Breast epithelium (tissue), 4 donors: ENCODE measurements at regions not wholly inside any gene's neighbourhood (a gene's known extent, or its start where the extent isn't known, plus 50 kb on each side); places are given as distances from the start of the nearest gene placed in this dataset.

Experiments used
- DNase-seq, 2 donors: peaks; one replicate each; pipeline ENCODE4 v3.0.0-alpha.2; 2019; ENCODE audit warnings: low spot score in 2 of 2
- H3K27ac ChIP-seq, 2 donors: fragments of 200-600 bp; sonication (generic) in 1 of 2; one replicate each; pipeline ENCODE4 v1.5.1; 2016 to 2019; ENCODE audit warnings: mild to moderate bottlenecking in 1 of 2
- H3K27me3 ChIP-seq, 2 donors: fragments of 200-600 bp; sonication (generic) in 1 of 2; one replicate each; pipeline versions ENCODE4 v1.5.1 to v1.6.0; 2017 to 2019; ENCODE audit warnings: control low read depth in 1 of 2, mild to moderate bottlenecking in 1 of 2
- H3K36me3 ChIP-seq: fragments of 200-600 bp; one replicate; pipeline ENCODE4 v1.5.1; 2019
- H3K4me1 ChIP-seq, 2 donors: fragments of 200-600 bp; sonication (generic); one replicate each; pipeline ENCODE4 v1.5.1; 2016 to 2019; ENCODE audit warnings: control low read depth in 1 of 2
- H3K4me3 ChIP-seq, 3 donors: fragments of 200-600 bp; sonication (generic); 1 replicate in 2 of 3; 2 replicates in 1 of 3; pipeline ENCODE4 v1.5.1; 2016 to 2019; ENCODE audit warnings: mild to moderate bottlenecking in 3 of 3, moderate library complexity in 2 of 3
- H3K9me3 ChIP-seq, 2 donors: fragments of 200-600 bp; sonication (generic) in 1 of 2; one replicate each; pipeline ENCODE4 v1.5.1; 2016 to 2019; ENCODE audit warnings: control low read depth in 1 of 2
- CTCF ChIP-seq, 3 donors: fragments of 450-650 bp; IDR thresholded peaks; one replicate each; pipeline ENCODE4 v1.5.1; 2016 to 2017; ENCODE audit warnings: antibody characterized with exemption in 3 of 3, mild to moderate bottlenecking in 3 of 3, moderate library complexity in 3 of 3
- POLR2A ChIP-seq: fragments of 450-650 bp; IDR thresholded peaks from one replicate; pipeline ENCODE4 v1.6.1; 2016; ENCODE audit warnings: antibody characterized with exemption, mild to moderate bottlenecking, moderate library complexity
- POLR2AphosphoS5 ChIP-seq, 3 donors: sonication (generic); formaldehyde crosslinking; IDR thresholded peaks; one replicate each; pipeline ENCODE4 v1.6.1; 2017; ENCODE audit warnings: antibody characterized with exemption in 3 of 3
- intact Hi-C: fragments of 100-400 bp; cut with DNase I; formaldehyde crosslinking; loops from one replicate; pipeline ENCODE4 v1.15.1; 2023; ENCODE audit warnings: low total_unique reads

GRCh38 chr22:49523374-49524008, 304.2 kb downstream of the BRD1 start:
- TF ChIP-seq CTCF (IDR thresholded peaks at IDR 0.05) (no peak), POLR2AphosphoS5 (IDR thresholded peaks at IDR 0.05) (no peak), POLR2A (no peak)
- DNase-seq = peak in 1 of 2 donors; percentile 25
- Histone ChIP-seq H3K36me3 (no peaks in the 10 kb centered on the region), H3K27ac (no peak overlapping the region), H3K9me3 (peaks cover 0 to 9% of the 10 kb centered on the region in 2 donors), H3K4me1 (no peaks in the 10 kb centered on the region), H3K27me3 (peaks cover 0 to 48% of the 10 kb centered on the region in 2 donors), H3K4me3 (no peak overlapping the region)
- intact Hi-C loops = no loop called here

GRCh38 chr22:49522582-49523373, 304.9 kb downstream of the BRD1 start:
- intact Hi-C loops = no loop called here
- H3K27me3 ChIP-seq = peaks cover 0 to 53% of the 10 kb centered on the region in 2 donors
- H3K36me3 ChIP-seq = no peaks in the 10 kb centered on the region
- H3K4me3 ChIP-seq = no peak overlapping the region
- peaks cover 0 to 9% of the 10 kb centered on the region in 2 donors for H3K9me3 ChIP-seq
- no peak for DNase-seq
- TF ChIP-seq POLR2A (no peak), POLR2AphosphoS5 (IDR thresholded peaks at IDR 0.05) (no peak), CTCF (IDR thresholded peaks at IDR 0.05) (no peak)
- no peak overlapping the region for H3K27ac ChIP-seq
- H3K4me1 ChIP-seq = no peaks in the 10 kb centered on the region

- DNase-seq = no peak
- peaks cover 0 to 9% of the 10 kb centered on the region in 2 donors for H3K9me3 ChIP-seq
- no peak overlapping the region for H3K4me3 ChIP-seq
- H3K27me3 ChIP-seq = peaks cover 0 to 59% of the 10 kb centered on the region in 2 donors
- no peak for TF ChIP-seq CTCF (IDR thresholded peaks at IDR 0.05)
- TF ChIP-seq POLR2AphosphoS5 (IDR thresholded peaks at IDR 0.05) = no peak
- TF ChIP-seq POLR2A = no peak
- no peaks in the 10 kb centered on the region for H3K36me3 ChIP-seq
- H3K27ac ChIP-seq = no peak overlapping the region
- no peaks in the 10 kb centered on the region for H3K4me1 ChIP-seq
- intact Hi-C loops = no loop called here
Measured at GRCh38 chr22:49521787-49522224, 305.9 kb downstream of the BRD1 start.

GRCh38 chr22:49519117-49519737, 308.4 kb downstream of the BRD1 start:
- Histone ChIP-seq H3K9me3 (peaks cover 0 to 9% of the 10 kb centered on the region in 2 donors), H3K4me3 (no peak overlapping the region), H3K27me3 (peaks cover 0 to 60% of the 10 kb centered on the region in 2 donors), H3K27ac (no peak overlapping the region), H3K4me1 (no peaks in the 10 kb centered on the region), H3K36me3 (no peaks in the 10 kb centered on the region)
- intact Hi-C loops = no loop called here
- TF ChIP-seq POLR2AphosphoS5 (IDR thresholded peaks at IDR 0.05) (no peak), CTCF (IDR thresholded peaks at IDR 0.05) (no peak), POLR2A (no peak)
- peak in 1 of 2 donors; percentile 6 for DNase-seq
